ENCODE measurements at regions not wholly inside any gene's neighbourhood (a gene's known extent, or its start where the extent isn't known, plus 50 kb on each side); places are given as distances from the start of the nearest gene placed in this dataset.

DNA sequence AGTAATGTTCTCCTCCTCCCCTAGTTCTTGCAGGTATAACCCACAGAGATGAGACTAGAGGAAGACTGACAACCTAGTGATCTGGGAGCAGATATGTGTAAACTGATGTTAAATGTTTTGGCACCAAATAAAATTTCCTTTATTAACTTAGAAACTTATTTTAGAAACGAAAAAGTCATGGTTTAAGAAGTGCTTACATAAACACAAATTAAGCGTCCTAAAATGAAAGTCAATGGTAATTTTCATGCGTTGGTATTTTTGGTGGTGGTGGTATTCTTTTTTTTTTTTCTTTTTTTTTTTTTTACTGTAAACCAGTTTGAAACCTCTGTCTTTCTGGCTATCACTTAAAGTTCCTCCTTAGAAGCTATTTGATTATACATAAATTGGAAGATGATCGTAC is 1438.1 kb upstream of the TENM3 start:
- TF ChIP-seq CTCF (IDR thresholded peaks at IDR 0.05 in 2 of 3, conservative IDR thresholded peaks at IDR 0.05 in 1 of 3; ENCODE audit: borderline replicate concordance in 1 of 3, insufficient read depth in 1 of 3, low read depth in 2 of 3, low read length in 2 of 3) (no peak), EZH2phosphoT487 (IDR thresholded peaks at IDR 0.05; ENCODE audit: borderline replicate concordance) (no peak), POLR2A (IDR thresholded peaks at IDR 0.05; ENCODE audit: borderline replicate concordance, extremely low read depth, insufficient read depth, insufficient read length) (no peak), EZH2 (IDR thresholded peaks at IDR 0.05) (no peak), TCF7L2 (IDR thresholded peaks at IDR 0.05; ENCODE audit: borderline replicate concordance, extremely low read depth, insufficient read depth, insufficient read length) (no peak), ZFX (IDR thresholded peaks at IDR 0.05) (no peak), SP1 (IDR thresholded peaks at IDR 0.05; ENCODE audit: low read depth) (no peak)

All from HCT116 (cell line).